Esophagus squamous epithelium (tissue), 4 donors: ENCODE measurements at regions not wholly inside any gene's neighbourhood (a gene's known extent, or its start where the extent isn't known, plus 50 kb on each side); places are given as distances from the start of the nearest gene placed in this dataset.

ENCODE experiments used
- CTCF ChIP-seq, 6 experiments: fragments of 450-650 bp in 4 of 6; fragments of 200-600 bp in 2 of 6; sonication (generic) in 2 of 6; IDR thresholded peaks; one replicate each; pipeline ENCODE4 v1.5.1; 2016 to 2019; ENCODE audit warnings: antibody characterized with exemption in 6 of 6, mild to moderate bottlenecking in 4 of 6, moderate library complexity in 4 of 6
- POLR2A ChIP-seq, 4 donors: fragments of 450-650 bp; IDR thresholded peaks; one replicate each; pipeline ENCODE4 v1.6.1; 2017; ENCODE audit warnings: antibody characterized with exemption in 4 of 4, mild to moderate bottlenecking in 4 of 4, moderate library complexity in 3 of 4

- TF ChIP-seq CTCF (IDR thresholded peaks at IDR 0.05): no peak
- TF ChIP-seq POLR2A (IDR thresholded peaks at IDR 0.05): no peak
These were observed 177.6 kb upstream of the UBE3A start for GRCh38 chr15:25616471-25616870.
